ENCODE measurements at regions not wholly inside any gene's neighbourhood (a gene's known extent, or its start where the extent isn't known, plus 50 kb on each side); places are given as distances from the start of the nearest gene placed in this dataset.

DNA sequence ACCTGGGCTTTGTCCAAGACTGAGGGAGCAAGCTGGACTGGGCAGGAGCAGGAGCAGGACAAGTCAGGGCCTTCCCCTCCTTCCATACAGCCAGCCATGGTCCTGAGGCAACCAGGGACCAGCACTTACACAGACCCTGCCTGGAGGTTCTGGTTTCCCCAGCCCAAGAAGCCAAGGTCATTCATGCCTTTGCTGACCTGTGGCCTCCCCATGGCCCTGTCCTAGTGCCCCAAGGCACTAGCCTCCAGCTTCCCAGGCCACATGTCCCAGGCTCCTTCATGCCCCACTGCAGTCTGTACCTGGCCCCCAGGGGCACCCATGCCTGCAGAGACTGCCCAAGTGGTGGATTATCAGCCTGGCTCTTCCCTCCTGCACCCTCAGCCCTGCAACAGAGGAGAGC lies 243.9 kb downstream of the TOMM20 start:
- TF ChIP-seq CTCF (IDR thresholded peaks at IDR 0.05) (no peak), EZH2 (IDR thresholded peaks at IDR 0.05; ENCODE audit: borderline replicate concordance, insufficient read depth, low read depth, low read length, poor library complexity, severe bottlenecking) (no peak)
